Adrenal gland (tissue), 9 donors: ENCODE measurements at regions not wholly inside any gene's neighbourhood (a gene's known extent, or its start where the extent isn't known, plus 50 kb on each side); places are given as distances from the start of the nearest gene placed in this dataset.

ENCODE experiments used
- DNase-seq, 7 donors: peaks; one replicate each; pipeline ENCODE4 v3.0.0-alpha.2; 2019 to 2020
- H3K27ac ChIP-seq, 5 donors: fragments of 200-600 bp; sonication (generic) in 4 of 5; 1 replicate in 3 of 5; 2 replicates in 2 of 5; pipeline versions ENCODE4 v1.5.1 to v1.8.0; 2016 to 2020; ENCODE audit warnings: mild to moderate bottlenecking in 1 of 5
- H3K27me3 ChIP-seq: fragments of 200-600 bp; 2 replicates; pipeline ENCODE4 v1.8.0; 2021
- H3K36me3 ChIP-seq, 2 donors: fragments of 200-600 bp; replicated peaks in 1 of 2; 1 replicate in 1 of 2; 2 replicates in 1 of 2; pipeline versions ENCODE4 v1.5.1 to v1.8.0; 2018 to 2022
- H3K4me1 ChIP-seq, 2 donors: fragments of 200-600 bp; replicated peaks in 1 of 2; 1 replicate in 1 of 2; 2 replicates in 1 of 2; pipeline versions ENCODE4 v1.5.1 to v1.8.0; 2018 to 2021
- H3K4me3 ChIP-seq, 4 donors: fragments of 200-600 bp; sonication (generic) in 3 of 4; one replicate each; pipeline ENCODE4 v1.5.1; 2016 to 2018
- H3K9me3 ChIP-seq, 3 donors: fragments of 200-600 bp; sonication (generic) in 1 of 3; replicated peaks in 1 of 3; 1 replicate in 2 of 3; 2 replicates in 1 of 3; pipeline versions ENCODE4 v1.5.1 to v1.8.0; 2016 to 2021
- POLR2A ChIP-seq, 2 donors: fragments of 450-650 bp; IDR thresholded peaks; one replicate each; pipeline ENCODE4 v1.6.1; 2017; ENCODE audit warnings: antibody characterized with exemption in 2 of 2, mild to moderate bottlenecking in 2 of 2, moderate library complexity in 1 of 2
- WGBS, 4 donors: extraction: QIAGEN DNeasy Blood & Tissue Kit in 2 of 4; methylation state at CpG; one replicate each; pipeline versions ENCODE4 v1.1.5 to v1.1.7; 2013 to 2017; 5-methylcytosine and 5-hydroxymethylcytosine counted together
- intact Hi-C, 2 donors: fragments of 100-400 bp; cut with DNase I; formaldehyde crosslinking; loops; one replicate each; pipeline versions ENCODE4 v1.14.1 to v1.15.0; 2022 to 2023
- TF ChIP-seq, protein P1 (sequence below), 6 experiments: fragments of 450-650 bp in 4 of 6; fragments of 200-600 bp in 2 of 6; sonication (generic) in 1 of 6; IDR thresholded peaks; 1 replicate in 5 of 6; 2 replicates in 1 of 6; pipeline versions ENCODE4 v1.5.1 to v1.8.0; 2016 to 2021; ENCODE audit warnings: antibody characterized with exemption in 6 of 6, mild to moderate bottlenecking in 2 of 6, moderate library complexity in 1 of 6
- donor health status: healthy with polysubstance abuse.
- donor health status: Bipolar disorder and iron deficiency.
- donor health status: DM: yes; HTN: yes; CAD: no.
- donor health status: DM: no; HTN: no; CAD: no.
- donor health status: DM: no; HTN: no; CAD: no.

- H3K4me3 ChIP-seq: no peak overlapping the region
- peak in 1 of 7 donors; percentile 25 for DNase-seq
- H3K36me3 ChIP-seq: no peaks in the 10 kb centered on the region
- no peak overlapping the region for H3K27ac ChIP-seq
- no peaks in the 10 kb centered on the region for H3K27me3 ChIP-seq
- WGBS, 4 donors: 65 to 83% (median 74%) methylated on average over 3 of the region's 3 CpGs
- intact Hi-C loops: no loop called here
- no peak for TF ChIP-seq POLR2A (IDR thresholded peaks at IDR 0.05)
- TF ChIP-seq, protein P1, sequence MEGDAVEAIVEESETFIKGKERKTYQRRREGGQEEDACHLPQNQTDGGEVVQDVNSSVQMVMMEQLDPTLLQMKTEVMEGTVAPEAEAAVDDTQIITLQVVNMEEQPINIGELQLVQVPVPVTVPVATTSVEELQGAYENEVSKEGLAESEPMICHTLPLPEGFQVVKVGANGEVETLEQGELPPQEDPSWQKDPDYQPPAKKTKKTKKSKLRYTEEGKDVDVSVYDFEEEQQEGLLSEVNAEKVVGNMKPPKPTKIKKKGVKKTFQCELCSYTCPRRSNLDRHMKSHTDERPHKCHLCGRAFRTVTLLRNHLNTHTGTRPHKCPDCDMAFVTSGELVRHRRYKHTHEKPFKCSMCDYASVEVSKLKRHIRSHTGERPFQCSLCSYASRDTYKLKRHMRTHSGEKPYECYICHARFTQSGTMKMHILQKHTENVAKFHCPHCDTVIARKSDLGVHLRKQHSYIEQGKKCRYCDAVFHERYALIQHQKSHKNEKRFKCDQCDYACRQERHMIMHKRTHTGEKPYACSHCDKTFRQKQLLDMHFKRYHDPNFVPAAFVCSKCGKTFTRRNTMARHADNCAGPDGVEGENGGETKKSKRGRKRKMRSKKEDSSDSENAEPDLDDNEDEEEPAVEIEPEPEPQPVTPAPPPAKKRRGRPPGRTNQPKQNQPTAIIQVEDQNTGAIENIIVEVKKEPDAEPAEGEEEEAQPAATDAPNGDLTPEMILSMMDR (IDR thresholded peaks at IDR 0.05): no peak
- H3K9me3 ChIP-seq: no peaks in the 10 kb centered on the region
- no peaks in the 10 kb centered on the region for H3K4me1 ChIP-seq
Observed at GRCh38 chr15:88718731-88719130, 79.9 kb downstream of the ISG20 start.

- H3K36me3 ChIP-seq: no peaks in the 10 kb centered on the region
- intact Hi-C loops: no loop called here
- 83 to 92% (median 87%) methylated on average over 7 of the region's 7 CpGs for WGBS, 4 donors
- no peak overlapping the region for H3K4me3 ChIP-seq
- H3K9me3 ChIP-seq: no peaks in the 10 kb centered on the region
- TF ChIP-seq, protein P1 (IDR thresholded peaks at IDR 0.05): no peak
- TF ChIP-seq POLR2A (IDR thresholded peaks at IDR 0.05): no peak
- H3K27me3 ChIP-seq: no peaks in the 10 kb centered on the region
- H3K4me1 ChIP-seq: no peaks in the 10 kb centered on the region
- peak in 1 of 7 donors; percentile 37 for DNase-seq
- H3K27ac ChIP-seq: no peak overlapping the region
Observed at GRCh38 chr15:88719654-88720053, 80.8 kb downstream of the ISG20 start.

- TF ChIP-seq POLR2A (IDR thresholded peaks at IDR 0.05): no peak
- TF ChIP-seq, protein P1 (IDR thresholded peaks at IDR 0.05): no peak
- intact Hi-C loops: no loop called here
- H3K27me3 ChIP-seq: no peaks in the 10 kb centered on the region
- no peak for DNase-seq
- H3K27ac ChIP-seq: no peak overlapping the region
- no peaks in the 10 kb centered on the region for H3K9me3 ChIP-seq
- H3K4me1 ChIP-seq: no peaks in the 10 kb centered on the region
- WGBS, 4 donors: 63 to 67% (median 64%) methylated on average over 5 to 6 of the region's 6 CpGs
- H3K4me3 ChIP-seq: no peak overlapping the region
- no peaks in the 10 kb centered on the region for H3K36me3 ChIP-seq
Observed at GRCh38 chr15:88725305-88726210, 77.7 kb upstream of the ACAN start.

GRCh38 chr15:88727439-88727838 is 75.8 kb upstream of the ACAN start:
- no peaks in the 10 kb centered on the region for H3K9me3 ChIP-seq
- TF ChIP-seq POLR2A (IDR thresholded peaks at IDR 0.05): no peak
- TF ChIP-seq, protein P1 (IDR thresholded peaks at IDR 0.05): no peak
- no peak for DNase-seq
- intact Hi-C loops: no loop called here
- H3K27me3 ChIP-seq: no peaks in the 10 kb centered on the region
- no peak overlapping the region for H3K27ac ChIP-seq
- H3K36me3 ChIP-seq: no peaks in the 10 kb centered on the region
- H3K4me3 ChIP-seq: no peak overlapping the region
- H3K4me1 ChIP-seq: no peaks in the 10 kb centered on the region
- WGBS, 4 donors: 61 to 71% (median 68%) methylated on average over 5 of the region's 5 CpGs
